ENCODE measurements at regions not wholly inside any gene's neighbourhood (a gene's known extent, or its start where the extent isn't known, plus 50 kb on each side); places are given as distances from the start of the nearest gene placed in this dataset.

DNA sequence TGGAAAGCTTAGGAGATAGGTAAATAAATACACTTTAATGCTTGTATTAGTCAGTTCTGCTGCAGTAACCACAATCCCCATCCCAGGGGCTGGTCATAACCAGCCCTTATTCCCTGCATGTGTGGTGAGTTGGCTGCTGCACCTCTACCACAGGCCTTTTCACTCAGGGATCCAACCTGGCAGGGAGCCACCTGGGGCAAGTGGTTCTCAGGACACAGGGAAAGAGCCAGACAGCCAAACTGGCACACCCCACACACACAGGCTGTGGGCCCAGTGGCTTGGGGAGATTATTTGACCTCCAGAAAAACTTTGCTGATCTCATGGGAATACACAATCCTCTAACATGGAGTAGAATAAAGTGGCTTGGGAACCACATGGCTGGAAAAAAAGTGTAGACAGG is 400.0 kb upstream of the RNF32 start:
- no peak for ATAC-seq (ENCODE audit: low FRiP score)
- Histone ChIP-seq H3K4me3 (ENCODE audit: low read length in 2 of 2) (no peak overlapping the region), H3K36me3 (ENCODE audit: control insufficient read depth in 1 of 2, insufficient read depth in 2 of 2, low read length in 1 of 2) (no peaks in the 10 kb centered on the region), H3K27me3 (ENCODE audit: control insufficient read depth in 1 of 2, insufficient read depth in 2 of 2, low read length in 1 of 2) (no peaks in the 10 kb centered on the region), H3K27ac (ENCODE audit: low read depth in 1 of 2, low read length in 2 of 2) (no peak overlapping the region), H3K9me3 (ENCODE audit: control insufficient read depth, low read length) (no peaks in the 10 kb centered on the region), H3K4me1 (ENCODE audit: control insufficient read depth in 1 of 2, insufficient read depth in 2 of 2, low read length in 2 of 2) (no peaks in the 10 kb centered on the region)
- intact Hi-C loops (cut with DNase I) = no loop called here
- DNase-seq = peak in 1 of 2 donors; percentile 39

DNA sequence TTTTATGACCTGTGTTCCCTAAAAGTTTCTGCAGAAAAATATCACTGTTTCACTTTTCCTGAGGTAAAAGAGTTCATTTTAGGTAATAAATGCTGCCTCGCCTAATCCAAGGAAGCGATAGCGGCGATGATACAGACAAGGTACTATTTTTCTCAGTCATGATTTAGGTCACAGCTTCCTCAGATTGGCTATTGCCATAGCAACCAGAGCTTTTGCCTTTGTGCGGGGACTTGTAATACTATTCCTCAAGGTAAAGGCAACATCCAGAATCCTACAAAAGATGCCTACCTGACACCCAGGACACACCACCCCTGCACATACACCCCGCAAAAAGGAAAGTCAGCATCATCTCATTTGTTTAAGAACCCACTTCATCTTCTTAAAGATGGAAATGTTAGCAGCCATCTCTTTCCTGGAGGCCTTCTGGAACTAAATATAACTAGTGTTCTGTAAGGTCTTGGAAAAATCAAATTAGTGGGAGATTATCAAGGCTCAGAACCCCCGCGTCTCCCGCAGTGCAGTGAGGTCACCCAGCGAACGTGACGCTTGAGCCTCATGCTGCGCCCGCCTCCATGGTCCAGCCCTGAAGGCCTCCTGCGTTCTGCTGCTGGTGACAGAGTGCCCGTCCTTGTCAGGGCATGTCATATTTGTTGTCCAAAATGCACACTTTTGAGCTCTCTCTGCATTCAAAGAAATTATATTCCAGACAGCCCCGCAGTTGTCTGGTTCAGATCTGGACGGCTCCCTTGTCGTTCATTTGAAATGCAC is 402.0 kb upstream of the RNF32 start:
- H3K36me3 ChIP-seq (ENCODE audit: control insufficient read depth in 1 of 2, insufficient read depth in 2 of 2, low read length in 1 of 2) = no peaks in the 10 kb centered on the region
- H3K9me3 ChIP-seq (ENCODE audit: control insufficient read depth, low read length) = no peaks in the 10 kb centered on the region
- DNase-seq = peak in 1 of 2 donors; percentile 31
- ATAC-seq (ENCODE audit: low FRiP score) = no peak
- H3K27me3 ChIP-seq (ENCODE audit: control insufficient read depth in 1 of 2, insufficient read depth in 2 of 2, low read length in 1 of 2) = no peaks in the 10 kb centered on the region
- H3K27ac ChIP-seq (ENCODE audit: low read depth in 1 of 2, low read length in 2 of 2) = no peak overlapping the region
- H3K4me3 ChIP-seq (ENCODE audit: low read length in 2 of 2) = no peak overlapping the region
- no peaks in the 10 kb centered on the region for H3K4me1 ChIP-seq (ENCODE audit: control insufficient read depth in 1 of 2, insufficient read depth in 2 of 2, low read length in 2 of 2)
- intact Hi-C loops (cut with DNase I) = no loop called here
- WGBS, 2 donors = 87 to 88% methylated on average over 19 of the region's 19 CpGs

DNA sequence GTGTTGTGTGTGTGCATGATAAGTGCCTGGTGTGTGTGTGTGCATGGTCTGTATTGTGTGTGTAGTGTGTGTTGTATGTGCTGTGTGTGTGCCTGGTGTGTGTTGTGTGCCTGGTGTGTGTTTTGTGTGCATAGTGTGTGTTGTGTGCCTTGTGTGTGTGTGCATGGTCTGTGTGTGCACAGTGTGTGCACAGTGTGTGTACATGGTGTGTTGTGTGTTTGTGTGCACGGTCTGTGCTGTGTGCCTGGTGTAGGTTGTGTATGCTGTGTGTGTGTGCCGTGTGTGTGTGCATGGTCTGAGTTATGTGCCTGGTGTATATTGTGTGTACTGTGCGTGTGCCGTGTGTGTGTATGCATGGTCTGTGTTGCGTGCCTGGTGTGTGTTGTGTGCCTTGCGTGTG is 403.0 kb upstream of the RNF32 start:
- Histone ChIP-seq H3K36me3 (ENCODE audit: control insufficient read depth in 1 of 2, insufficient read depth in 2 of 2, low read length in 1 of 2) (no peaks in the 10 kb centered on the region), H3K27me3 (ENCODE audit: control insufficient read depth in 1 of 2, insufficient read depth in 2 of 2, low read length in 1 of 2) (no peaks in the 10 kb centered on the region), H3K4me3 (ENCODE audit: low read length in 2 of 2) (no peak overlapping the region), H3K9me3 (ENCODE audit: control insufficient read depth, low read length) (no peaks in the 10 kb centered on the region), H3K27ac (ENCODE audit: low read depth in 1 of 2, low read length in 2 of 2) (no peak overlapping the region), H3K4me1 (ENCODE audit: control insufficient read depth in 1 of 2, insufficient read depth in 2 of 2, low read length in 2 of 2) (no peaks in the 10 kb centered on the region)
- ATAC-seq (ENCODE audit: low FRiP score) (no peak), DNase-seq (peak in 1 of 2 donors; percentile 24)
- WGBS, 2 donors = 94 to 95% methylated on average over 6 of the region's 6 CpGs
- intact Hi-C loops (cut with DNase I) = no loop called here

DNA sequence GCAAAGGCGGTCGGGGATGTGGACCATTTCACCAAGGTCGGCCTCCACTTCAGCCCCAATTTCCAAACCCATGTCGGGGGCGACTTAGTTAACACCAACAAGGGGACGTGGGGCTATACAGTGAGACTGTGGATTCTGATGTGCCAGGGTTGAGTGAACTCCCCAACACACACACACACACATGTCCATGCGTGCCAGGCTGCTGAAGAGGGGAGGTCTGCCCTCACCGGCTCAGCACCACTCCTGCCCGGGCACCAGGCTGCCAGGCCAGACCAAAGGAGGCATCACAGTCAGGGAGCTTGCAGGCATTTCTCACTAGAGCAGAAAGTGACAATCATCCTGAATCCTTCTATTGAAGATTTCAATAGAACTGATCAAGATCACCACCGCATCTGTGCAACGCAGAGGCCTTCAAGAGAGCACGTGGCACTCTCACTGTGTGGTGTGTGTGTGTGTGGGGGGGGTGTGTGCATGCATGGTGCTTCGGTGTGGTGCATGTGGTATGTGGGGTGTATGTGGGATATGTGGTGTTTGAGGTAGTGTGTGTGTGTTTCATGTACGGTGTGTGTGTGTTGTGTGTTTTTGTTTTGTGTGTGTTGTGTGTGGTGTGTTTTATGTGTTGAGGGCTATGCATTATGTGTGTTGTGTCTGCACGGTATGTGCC is 403.5 kb upstream of the RNF32 start:
- H3K27me3 ChIP-seq (ENCODE audit: control insufficient read depth in 1 of 2, insufficient read depth in 2 of 2, low read length in 1 of 2) = no peaks in the 10 kb centered on the region
- 90 to 93% methylated on average over 15 of the region's 15 CpGs for WGBS, 2 donors
- ATAC-seq (ENCODE audit: low FRiP score) (no peak), DNase-seq (peak in 1 of 2 donors; percentile 35)
- H3K4me3 ChIP-seq (ENCODE audit: low read length in 2 of 2) = no peak overlapping the region
- H3K36me3 ChIP-seq (ENCODE audit: control insufficient read depth in 1 of 2, insufficient read depth in 2 of 2, low read length in 1 of 2) = no peaks in the 10 kb centered on the region
- H3K27ac ChIP-seq (ENCODE audit: low read depth in 1 of 2, low read length in 2 of 2) = no peak overlapping the region
- no peaks in the 10 kb centered on the region for H3K4me1 ChIP-seq (ENCODE audit: control insufficient read depth in 1 of 2, insufficient read depth in 2 of 2, low read length in 2 of 2)
- intact Hi-C loops (cut with DNase I) = no loop called here
- H3K9me3 ChIP-seq (ENCODE audit: control insufficient read depth, low read length) = no peaks in the 10 kb centered on the region

DNA sequence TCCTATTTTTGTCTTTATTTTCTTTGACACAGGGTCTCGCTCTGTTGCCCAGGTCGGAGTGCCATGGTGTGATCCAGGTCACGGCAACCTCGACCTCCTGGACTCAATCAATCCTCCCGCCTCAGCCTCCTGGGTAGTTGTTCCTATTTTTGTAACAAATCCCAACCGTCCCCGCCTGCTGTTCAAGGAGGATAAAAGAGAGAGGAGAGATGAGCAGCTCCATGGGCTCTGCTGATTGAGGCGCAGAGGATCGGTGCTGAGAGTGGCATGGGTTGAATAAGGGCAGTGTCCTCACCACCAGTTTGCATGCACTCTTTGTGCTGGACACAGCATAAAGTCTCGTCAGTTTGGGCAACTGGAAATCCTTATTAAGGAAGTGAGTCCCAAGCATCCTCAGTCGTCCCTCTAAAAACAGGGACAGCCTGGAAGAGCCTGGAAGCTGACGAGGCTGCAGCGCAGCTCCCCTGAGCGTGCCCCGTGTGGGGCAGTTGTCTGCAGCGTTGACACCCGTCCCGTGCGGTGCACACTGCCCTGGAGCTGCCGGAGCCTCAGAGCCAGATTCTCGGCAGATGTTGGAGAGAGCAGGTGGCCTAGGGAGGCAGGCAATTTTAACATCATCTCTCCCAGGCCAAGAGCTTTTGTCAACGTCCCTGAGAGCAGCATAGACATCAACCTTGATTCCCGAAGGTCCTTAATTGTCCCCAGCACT is 404.2 kb upstream of the RNF32 start:
- H3K27me3 ChIP-seq (ENCODE audit: control insufficient read depth in 1 of 2, insufficient read depth in 2 of 2, low read length in 1 of 2) = no peaks in the 10 kb centered on the region
- no peak overlapping the region for H3K4me3 ChIP-seq (ENCODE audit: low read length in 2 of 2)
- H3K9me3 ChIP-seq (ENCODE audit: control insufficient read depth, low read length) = no peaks in the 10 kb centered on the region
- intact Hi-C loops (cut with DNase I) = no loop called here
- 70 to 75% methylated on average over 23 of the region's 23 CpGs for WGBS, 2 donors
- no peak overlapping the region for H3K27ac ChIP-seq (ENCODE audit: low read depth in 1 of 2, low read length in 2 of 2)
- H3K4me1 ChIP-seq (ENCODE audit: control insufficient read depth in 1 of 2, insufficient read depth in 2 of 2, low read length in 2 of 2) = no peaks in the 10 kb centered on the region
- peak in 1 of 2 donors; percentile 43 for DNase-seq
- ATAC-seq (ENCODE audit: low FRiP score) = no peak
- H3K36me3 ChIP-seq (ENCODE audit: control insufficient read depth in 1 of 2, insufficient read depth in 2 of 2, low read length in 1 of 2) = no peaks in the 10 kb centered on the region

DNA sequence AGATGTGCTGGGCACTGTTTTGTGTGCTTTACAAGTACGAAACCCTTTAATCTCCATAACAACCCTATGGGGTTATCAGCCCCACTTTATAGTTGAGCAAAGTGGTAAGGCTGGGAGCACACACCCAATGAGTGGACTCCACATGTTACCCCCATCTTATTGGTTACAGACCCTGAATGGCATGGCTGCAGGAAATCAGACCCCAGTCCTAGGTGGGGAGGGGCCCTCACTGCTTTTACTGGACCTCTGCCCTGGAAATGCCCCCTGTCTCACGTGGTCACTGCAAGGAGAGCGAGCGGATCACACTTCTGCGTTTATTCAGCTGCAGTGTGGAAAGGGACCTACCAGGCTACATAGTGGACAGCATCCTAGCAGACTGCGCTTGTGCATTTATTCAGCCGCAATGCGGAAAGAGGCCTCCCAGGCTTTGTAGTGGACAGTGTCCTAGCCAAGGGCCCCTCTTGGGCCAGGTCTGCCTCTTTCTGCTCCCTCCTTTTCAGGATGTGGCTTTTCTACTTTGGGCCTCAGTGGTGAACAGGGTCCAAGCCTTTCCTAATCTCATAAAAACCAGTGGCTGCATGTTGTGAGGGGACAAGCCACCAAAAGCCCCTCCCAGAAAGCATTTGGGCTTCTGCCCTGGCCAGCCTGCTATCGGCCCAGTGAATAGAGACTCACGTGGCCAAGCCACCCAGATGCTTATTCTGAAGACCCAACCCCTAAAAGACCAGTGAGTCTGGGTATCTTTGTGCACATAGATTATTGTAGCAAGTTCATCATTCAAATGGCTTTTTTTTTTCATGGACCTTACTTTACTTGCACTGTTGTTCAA is 405.7 kb upstream of the RNF32 start:
- intact Hi-C loops (cut with DNase I) = no loop called here
- H3K4me1 ChIP-seq (ENCODE audit: control insufficient read depth in 1 of 2, insufficient read depth in 2 of 2, low read length in 2 of 2) = no peaks in the 10 kb centered on the region
- WGBS, 2 donors = 43 to 57% methylated on average over 10 of the region's 10 CpGs
- ATAC-seq (ENCODE audit: low FRiP score) = no peak
- no peaks in the 10 kb centered on the region for H3K9me3 ChIP-seq (ENCODE audit: control insufficient read depth, low read length)
- H3K36me3 ChIP-seq (ENCODE audit: control insufficient read depth in 1 of 2, insufficient read depth in 2 of 2, low read length in 1 of 2) = no peaks in the 10 kb centered on the region
- H3K27ac ChIP-seq (ENCODE audit: low read depth in 1 of 2, low read length in 2 of 2) = no peak overlapping the region
- no peaks in the 10 kb centered on the region for H3K27me3 ChIP-seq (ENCODE audit: control insufficient read depth in 1 of 2, insufficient read depth in 2 of 2, low read length in 1 of 2)
- DNase-seq = peak in 1 of 2 donors; percentile 48
- H3K4me3 ChIP-seq (ENCODE audit: low read length in 2 of 2) = no peak overlapping the region

DNA sequence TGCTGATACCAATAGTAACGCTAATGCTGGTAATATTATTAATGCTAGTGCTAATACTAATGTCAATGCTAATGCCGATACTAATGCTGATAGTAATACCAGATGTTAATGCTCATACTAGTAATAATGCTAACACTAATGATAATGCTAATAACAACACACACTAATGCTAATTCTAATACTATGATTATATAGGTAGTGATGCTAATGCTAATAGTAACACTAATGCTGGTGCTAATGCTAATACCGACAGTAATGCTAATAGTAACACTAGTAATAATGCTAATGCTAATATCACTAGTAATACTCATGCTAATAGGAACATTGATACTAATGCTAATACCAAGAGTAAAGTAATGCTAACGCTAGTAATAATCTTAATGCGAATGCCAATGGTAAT is 406.4 kb upstream of the RNF32 start:
- H3K27ac ChIP-seq (ENCODE audit: low read depth in 1 of 2, low read length in 2 of 2) = no peak overlapping the region
- ATAC-seq (ENCODE audit: low FRiP score) (no peak), DNase-seq (no peak)
- no peak overlapping the region for H3K4me3 ChIP-seq (ENCODE audit: low read length in 2 of 2)
- H3K4me1 ChIP-seq (ENCODE audit: control insufficient read depth in 1 of 2, insufficient read depth in 2 of 2, low read length in 2 of 2) = no peaks in the 10 kb centered on the region
- H3K36me3 ChIP-seq (ENCODE audit: control insufficient read depth in 1 of 2, insufficient read depth in 2 of 2, low read length in 1 of 2) = no peaks in the 10 kb centered on the region
- H3K9me3 ChIP-seq (ENCODE audit: control insufficient read depth, low read length) = no peaks in the 10 kb centered on the region
- no peaks in the 10 kb centered on the region for H3K27me3 ChIP-seq (ENCODE audit: control insufficient read depth in 1 of 2, insufficient read depth in 2 of 2, low read length in 1 of 2)
- WGBS, 2 donors = 97% methylated on average over 5 of the region's 5 CpGs
- intact Hi-C loops (cut with DNase I) = no loop called here

DNA sequence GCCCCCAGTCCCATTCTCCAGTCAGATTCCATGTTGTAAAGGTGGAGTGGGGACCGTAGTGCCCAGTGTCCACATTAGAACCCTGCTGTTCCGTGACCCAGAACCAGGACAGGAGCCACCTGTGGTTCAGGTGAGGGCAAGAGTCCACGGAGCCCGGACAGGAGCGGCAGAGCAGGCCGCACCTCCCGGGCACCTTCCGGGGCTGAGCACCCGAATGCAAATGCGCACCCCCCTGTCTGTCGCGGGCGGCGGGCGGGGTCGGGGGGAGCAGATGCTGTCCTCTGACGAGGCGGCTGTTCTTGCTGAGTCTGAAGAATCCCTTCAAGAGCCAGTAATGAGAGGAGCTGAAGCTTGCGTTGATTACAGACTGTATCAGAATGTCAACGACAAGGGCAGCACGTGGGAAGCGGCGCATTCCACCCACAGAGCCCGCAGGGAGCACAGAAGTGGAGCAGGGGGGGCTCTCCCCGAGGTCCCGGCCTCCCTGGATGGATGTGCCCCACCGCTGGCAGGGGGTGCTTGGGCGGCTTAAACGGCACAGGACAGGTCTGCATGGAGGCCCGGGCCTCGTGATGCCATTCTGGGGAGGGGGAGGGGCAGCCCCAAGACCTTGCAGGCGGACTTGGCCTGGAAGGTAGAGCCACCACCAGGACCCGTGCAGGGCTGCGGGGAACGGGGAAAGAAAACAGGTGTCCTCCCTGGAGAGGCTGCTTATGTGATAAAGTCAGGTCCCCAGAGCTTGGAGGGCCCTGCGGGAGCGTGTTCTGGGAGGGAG is 407.5 kb upstream of the RNF32 start:
- Histone ChIP-seq H3K4me3 (ENCODE audit: low read length in 2 of 2) (no peak overlapping the region), H3K9me3 (ENCODE audit: control insufficient read depth, low read length) (no peaks in the 10 kb centered on the region), H3K4me1 (ENCODE audit: control insufficient read depth in 1 of 2, insufficient read depth in 2 of 2, low read length in 2 of 2) (no peaks in the 10 kb centered on the region), H3K36me3 (ENCODE audit: control insufficient read depth in 1 of 2, insufficient read depth in 2 of 2, low read length in 1 of 2) (no peaks in the 10 kb centered on the region), H3K27me3 (ENCODE audit: control insufficient read depth in 1 of 2, insufficient read depth in 2 of 2, low read length in 1 of 2) (no peaks in the 10 kb centered on the region), H3K27ac (ENCODE audit: low read depth in 1 of 2, low read length in 2 of 2) (no peak overlapping the region)
- no peak for ATAC-seq (ENCODE audit: low FRiP score)
- WGBS, 2 donors = 89 to 90% methylated on average over 37 of the region's 37 CpGs
- intact Hi-C loops (cut with DNase I) = no loop called here
- DNase-seq = peak in 1 of 2 donors; percentile 72
